Karpas-422 (cell line): ENCODE measurements at regions not wholly inside any gene's neighbourhood (a gene's known extent, or its start where the extent isn't known, plus 50 kb on each side); places are given as distances from the start of the nearest gene placed in this dataset.

ENCODE experiments used
- DNase-seq: peaks from one replicate; pipeline ENCODE4 v3.0.0-alpha.2; 2015
- H2AFZ ChIP-seq: fragments of 200-600 bp; sonication (generic); 2 replicates; pipeline ENCODE4 v1.6.1; 2014; ENCODE audit warnings: antibody characterized with exemption, low read length, mixed read lengths
- H3K27ac ChIP-seq: fragments of 200-600 bp; sonication (generic); 2 replicates; pipeline ENCODE4 v1.5.1; 2014; ENCODE audit warnings: mild to moderate bottlenecking, low read length, moderate library complexity
- H3K27me3 ChIP-seq: fragments of 200-600 bp; sonication (generic); 2 replicates; pipeline ENCODE4 v1.6.1; 2014; ENCODE audit warnings: low read length, mixed read lengths
- H3K36me3 ChIP-seq: fragments of 200-600 bp; sonication (generic); 2 replicates; pipeline ENCODE4 v1.6.1; 2014; ENCODE audit warnings: low read length, mixed read lengths; ENCODE audit not compliant: insufficient read depth
- H3K4me1 ChIP-seq: fragments of 200-600 bp; sonication (generic); 2 replicates; pipeline ENCODE4 v1.6.1; 2014; ENCODE audit warnings: mild to moderate bottlenecking, low read length, mixed read lengths
- H3K4me2 ChIP-seq: fragments of 200-600 bp; sonication (generic); 2 replicates; pipeline ENCODE4 v1.6.1; 2014; ENCODE audit warnings: low read length, low read depth, mild to moderate bottlenecking; ENCODE audit not compliant: poor library complexity, severe bottlenecking
- H3K4me3 ChIP-seq: fragments of 200-600 bp; sonication (generic); 2 replicates; pipeline ENCODE4 v1.5.1; 2014; ENCODE audit warnings: mild to moderate bottlenecking, antibody characterized with exemption, low read length, mixed read lengths
- H3K79me2 ChIP-seq: fragments of 200-600 bp; sonication (generic); 2 replicates; pipeline ENCODE4 v1.6.1; 2014; ENCODE audit warnings: mild to moderate bottlenecking, low read length, mixed read lengths
- H3K9ac ChIP-seq: fragments of 200-600 bp; sonication (generic); 2 replicates; pipeline ENCODE4 v1.6.0; 2014; ENCODE audit warnings: low read length
- H3K9me2 ChIP-seq: fragments of 200-600 bp; sonication (generic), shearing (Covaris generic); replicated peaks from 2 replicates; pipeline ENCODE4 v1.6.0; 2014; ENCODE audit warnings: mild to moderate bottlenecking, low read length, moderate library complexity; ENCODE audit not compliant: insufficient read depth
- H3K9me3 ChIP-seq: fragments of 300-700, 200-600 bp; sonication (generic); 2 replicates; pipeline ENCODE4 v1.6.1; 2014; ENCODE audit warnings: low read length, mixed read lengths
- H4K20me1 ChIP-seq: fragments of 200-600 bp; sonication (generic); 2 replicates; pipeline ENCODE4 v1.6.1; 2014; ENCODE audit warnings: mild to moderate bottlenecking, antibody characterized with exemption, low read length, low read depth; ENCODE audit not compliant: insufficient read depth

DNA sequence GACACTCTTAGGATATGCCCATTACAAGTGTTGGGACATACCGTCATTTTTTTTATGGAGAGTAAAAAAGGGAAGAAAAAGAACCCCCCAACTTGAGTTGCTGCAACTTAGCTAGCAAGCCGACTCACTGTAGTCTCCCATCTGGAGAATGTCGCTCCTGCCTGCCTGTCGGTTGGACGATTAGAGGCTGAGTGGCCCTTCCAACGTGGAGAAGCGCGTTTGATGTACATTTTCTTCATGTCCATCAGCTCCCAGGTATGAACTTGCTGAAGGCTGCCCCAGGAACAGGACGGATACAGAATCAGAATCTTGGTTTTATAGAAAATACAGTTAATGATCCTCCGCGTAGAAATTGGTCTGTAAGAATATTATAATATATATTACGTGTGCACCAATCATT, 189.0 kb upstream of the SOX1 start:
- H3K79me2 ChIP-seq: no peaks in the 10 kb centered on the region
- no peak overlapping the region for H2AFZ ChIP-seq
- H4K20me1 ChIP-seq: no peaks in the 10 kb centered on the region
- no peak overlapping the region for H3K4me3 ChIP-seq
- H3K4me1 ChIP-seq: no peaks in the 10 kb centered on the region
- H3K27me3 ChIP-seq: no peaks in the 10 kb centered on the region
- no peak for DNase-seq
- no peak overlapping the region for H3K9ac ChIP-seq
- no peak overlapping the region for H3K4me2 ChIP-seq
- no peak overlapping the region for H3K27ac ChIP-seq
- H3K9me2 ChIP-seq: no peaks in the 10 kb centered on the region
- H3K9me3 ChIP-seq: no peaks in the 10 kb centered on the region
- H3K36me3 ChIP-seq: no peaks in the 10 kb centered on the region

GRCh38 chr13:111879719-111880118, 187.2 kb upstream of the SOX1 start:
- no peaks in the 10 kb centered on the region for H4K20me1 ChIP-seq
- H3K27me3 ChIP-seq: no peaks in the 10 kb centered on the region
- H2AFZ ChIP-seq: no peak overlapping the region
- no peaks in the 10 kb centered on the region for H3K9me3 ChIP-seq
- H3K79me2 ChIP-seq: no peaks in the 10 kb centered on the region
- H3K4me2 ChIP-seq: no peak overlapping the region
- DNase-seq: no peak
- H3K36me3 ChIP-seq: no peaks in the 10 kb centered on the region
- no peak overlapping the region for H3K9ac ChIP-seq
- no peaks in the 10 kb centered on the region for H3K9me2 ChIP-seq
- no peaks in the 10 kb centered on the region for H3K4me1 ChIP-seq
- H3K4me3 ChIP-seq: no peak overlapping the region
- H3K27ac ChIP-seq: no peak overlapping the region

- H3K4me2 ChIP-seq: no peak overlapping the region
- H3K9me2 ChIP-seq: no peaks in the 10 kb centered on the region
- H3K4me3 ChIP-seq: no peak overlapping the region
- H2AFZ ChIP-seq: no peak overlapping the region
- no peaks in the 10 kb centered on the region for H3K79me2 ChIP-seq
- H3K27ac ChIP-seq: no peak overlapping the region
- no peaks in the 10 kb centered on the region for H3K4me1 ChIP-seq
- H3K9ac ChIP-seq: no peak overlapping the region
- no peaks in the 10 kb centered on the region for H4K20me1 ChIP-seq
- DNase-seq: no peak
- no peaks in the 10 kb centered on the region for H3K36me3 ChIP-seq
- H3K27me3 ChIP-seq: no peaks in the 10 kb centered on the region
- H3K9me3 ChIP-seq: no peaks in the 10 kb centered on the region
Observed at GRCh38 chr13:111880185-111880584, 186.8 kb upstream of the SOX1 start.

- Histone ChIP-seq H4K20me1 (no peaks in the 10 kb centered on the region), H2AFZ (no peak overlapping the region), H3K4me1 (no peaks in the 10 kb centered on the region), H3K4me2 (no peak overlapping the region), H3K79me2 (no peaks in the 10 kb centered on the region), H3K9me2 (no peaks in the 10 kb centered on the region), H3K9me3 (no peaks in the 10 kb centered on the region), H3K27ac (no peak overlapping the region), H3K9ac (no peak overlapping the region), H3K36me3 (no peaks in the 10 kb centered on the region), H3K4me3 (no peak overlapping the region), H3K27me3 (no peaks in the 10 kb centered on the region)
- no peak for DNase-seq
Observed at GRCh38 chr13:111881700-111882099, 185.2 kb upstream of the SOX1 start.

DNA sequence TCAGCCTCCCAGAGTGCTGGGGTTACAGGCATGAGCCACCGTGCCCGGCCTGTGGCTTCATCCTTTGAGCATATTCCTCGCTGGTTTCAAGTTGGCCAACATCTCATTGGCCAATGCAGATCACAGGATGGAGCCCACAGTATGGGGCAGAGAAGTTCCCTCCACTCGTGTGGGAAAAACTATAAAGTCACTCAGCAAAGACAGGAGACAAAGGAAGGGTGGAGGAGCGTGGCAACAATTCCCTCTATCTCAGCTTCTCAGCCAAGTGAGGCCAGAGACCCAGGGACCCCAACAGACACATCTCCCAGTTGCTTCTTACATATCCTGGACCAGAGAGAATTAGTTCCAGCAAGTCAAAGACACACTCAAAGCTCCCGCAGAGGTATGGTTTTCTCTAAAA, 184.6 kb upstream of the SOX1 start:
- no peaks in the 10 kb centered on the region for H3K79me2 ChIP-seq

DNA sequence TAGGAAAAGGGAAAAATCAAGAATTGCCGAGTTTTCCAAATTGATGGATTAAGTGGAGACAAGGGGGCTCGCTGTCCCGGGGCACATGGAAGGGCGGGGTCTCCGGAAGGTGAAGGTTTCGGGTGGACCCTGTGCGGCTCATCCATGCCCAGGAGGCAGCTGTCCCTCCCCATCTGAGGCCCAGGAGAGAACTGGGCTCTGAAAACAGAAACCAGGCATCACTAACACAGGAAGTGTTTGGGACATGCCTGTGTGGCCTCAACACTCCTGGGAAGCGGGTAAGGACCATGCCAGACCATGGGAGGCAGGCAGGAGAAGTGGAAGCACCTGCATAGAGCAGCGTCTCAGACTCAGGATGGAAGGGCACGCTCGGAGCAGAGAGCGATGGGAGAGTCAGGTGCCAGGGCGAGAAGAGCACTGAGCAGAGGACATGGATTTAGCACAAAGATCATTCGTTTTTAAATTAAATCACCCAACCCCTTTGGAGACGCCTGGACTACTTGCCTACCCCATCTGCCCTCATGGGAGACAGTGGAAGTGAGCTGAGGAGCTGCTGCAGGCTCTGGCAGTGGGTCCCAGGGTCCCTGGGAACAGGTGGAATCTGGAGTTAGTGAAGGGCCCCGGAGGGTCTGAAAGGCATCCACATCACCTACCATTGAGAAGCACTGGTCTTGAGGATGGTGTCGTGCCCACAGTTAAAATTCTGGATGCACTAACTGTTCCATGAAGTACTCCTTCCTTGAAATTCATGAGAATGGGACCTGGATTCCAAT, 183.2 kb upstream of the SOX1 start:
- no peak overlapping the region for H2AFZ ChIP-seq
- H4K20me1 ChIP-seq: no peaks in the 10 kb centered on the region
- no peaks in the 10 kb centered on the region for H3K36me3 ChIP-seq
- no peak overlapping the region for H3K4me3 ChIP-seq
- DNase-seq: no peak
- H3K4me1 ChIP-seq: no peaks in the 10 kb centered on the region
- H3K9me2 ChIP-seq: no peaks in the 10 kb centered on the region
- no peak overlapping the region for H3K27ac ChIP-seq
- H3K9ac ChIP-seq: no peak overlapping the region
- no peaks in the 10 kb centered on the region for H3K27me3 ChIP-seq
- no peak overlapping the region for H3K4me2 ChIP-seq
- H3K9me3 ChIP-seq: no peaks in the 10 kb centered on the region
- H3K79me2 ChIP-seq: no peaks in the 10 kb centered on the region

More for the DNA sequence above, 184.6 kb upstream of the SOX1 start:
- Histone ChIP-seq H3K4me1 (no peaks in the 10 kb centered on the region), H3K27me3 (no peaks in the 10 kb centered on the region), H3K9me3 (no peaks in the 10 kb centered on the region), H3K9me2 (no peaks in the 10 kb centered on the region), H2AFZ (no peak overlapping the region), H3K9ac (no peak overlapping the region), H3K27ac (no peak overlapping the region), H3K4me3 (no peak overlapping the region), H4K20me1 (no peaks in the 10 kb centered on the region), H3K36me3 (no peaks in the 10 kb centered on the region), H3K4me2 (no peak overlapping the region)
- DNase-seq: no peak

DNA sequence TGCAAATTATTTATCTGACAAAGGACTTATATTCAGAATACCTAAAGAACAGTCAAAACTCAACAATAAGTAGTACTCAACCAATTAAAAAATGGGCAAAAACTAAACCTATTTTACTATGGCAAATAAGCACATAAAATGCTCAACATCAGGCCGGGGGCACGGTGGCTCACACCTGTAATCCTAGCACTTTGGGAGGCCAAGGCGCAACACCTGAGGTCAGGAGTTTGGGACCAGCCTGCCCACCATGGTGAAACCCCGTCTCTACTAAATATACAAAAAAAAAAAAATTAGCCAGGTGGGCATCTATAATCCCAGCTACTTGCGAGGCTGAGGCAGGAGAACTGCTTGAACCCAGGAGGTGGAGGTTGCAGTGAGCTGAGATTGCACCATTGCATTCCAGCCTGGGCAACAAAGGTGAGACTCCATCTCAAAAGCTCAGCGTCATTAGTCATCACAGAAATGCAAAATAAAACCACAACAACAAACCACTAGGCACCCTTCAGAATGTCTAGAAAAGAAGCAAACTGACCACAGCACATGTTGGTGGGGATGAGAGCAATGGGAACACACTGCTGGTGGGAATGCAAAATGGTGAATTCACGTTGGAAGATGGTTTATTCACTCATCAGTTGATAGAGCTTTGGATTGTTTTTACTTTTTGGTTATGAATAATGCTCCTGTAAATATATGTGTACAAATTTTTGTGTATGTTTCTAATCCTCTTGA, 180.6 kb upstream of the SOX1 start:
- Histone ChIP-seq H3K9ac (no peak overlapping the region), H3K79me2 (no peaks in the 10 kb centered on the region), H3K36me3 (no peaks in the 10 kb centered on the region), H3K4me2 (no peak overlapping the region), H3K27ac (no peak overlapping the region), H3K9me2 (no peaks in the 10 kb centered on the region), H3K9me3 (0 out of 2 replicates have a peak, but pooled peaks cover 4% of the 10 kb centered on the region), H3K27me3 (no peaks in the 10 kb centered on the region), H4K20me1 (no peaks in the 10 kb centered on the region), H3K4me1 (no peaks in the 10 kb centered on the region), H2AFZ (no peak overlapping the region), H3K4me3 (no peak overlapping the region)
- DNase-seq: no peak

- no peaks in the 10 kb centered on the region for H3K9me2 ChIP-seq
- 0 out of 2 replicates have a peak, but pooled peaks cover 4% of the 10 kb centered on the region for H3K9me3 ChIP-seq
- DNase-seq: no peak
- H3K9ac ChIP-seq: no peak overlapping the region
- no peak overlapping the region for H3K4me3 ChIP-seq
- no peak overlapping the region for H3K4me2 ChIP-seq
- no peaks in the 10 kb centered on the region for H3K36me3 ChIP-seq
- no peaks in the 10 kb centered on the region for H3K79me2 ChIP-seq
- H3K27ac ChIP-seq: no peak overlapping the region
- H4K20me1 ChIP-seq: no peaks in the 10 kb centered on the region
- no peaks in the 10 kb centered on the region for H3K27me3 ChIP-seq
- H3K4me1 ChIP-seq: no peaks in the 10 kb centered on the region
- H2AFZ ChIP-seq: no peak overlapping the region
Observed at GRCh38 chr13:111893071-111893606, 173.8 kb upstream of the SOX1 start.
